VCaP (cell line): ENCODE measurements at regions not wholly inside any gene's neighbourhood (a gene's known extent, or its start where the extent isn't known, plus 50 kb on each side); places are given as distances from the start of the nearest gene placed in this dataset.

ENCODE experiments used
- H3K27ac ChIP-seq: fragments of 450-650 bp; 2 replicates; pipeline ENCODE4 v1.5.1; 2017
- TF ChIP-seq, protein P1 (sequence below): fragments of 450-650 bp; conservative IDR thresholded peaks from 2 replicates; pipeline ENCODE4 v1.5.1; 2017; ENCODE audit warnings: mild to moderate bottlenecking, moderate library complexity

DNA sequence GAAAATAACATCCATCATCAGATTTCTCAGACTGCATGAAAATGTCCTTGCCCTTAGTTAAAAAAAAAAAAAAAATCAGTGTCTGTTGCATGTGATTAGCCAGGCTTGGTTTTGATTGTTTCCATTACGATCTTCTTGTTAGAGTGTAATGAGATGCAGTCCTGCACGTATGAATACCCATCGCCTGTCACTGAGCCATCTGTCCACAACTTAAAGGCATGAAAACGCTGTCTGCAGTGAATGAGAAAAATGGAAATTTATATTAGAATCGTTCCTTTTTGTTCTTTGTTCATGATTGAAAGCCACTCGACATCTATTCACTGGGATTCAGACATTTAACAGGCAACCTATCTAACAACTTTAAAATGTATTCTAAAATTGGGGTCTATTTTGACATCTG is 521.7 kb upstream of the SPHKAP start:
- TF ChIP-seq, protein P1, sequence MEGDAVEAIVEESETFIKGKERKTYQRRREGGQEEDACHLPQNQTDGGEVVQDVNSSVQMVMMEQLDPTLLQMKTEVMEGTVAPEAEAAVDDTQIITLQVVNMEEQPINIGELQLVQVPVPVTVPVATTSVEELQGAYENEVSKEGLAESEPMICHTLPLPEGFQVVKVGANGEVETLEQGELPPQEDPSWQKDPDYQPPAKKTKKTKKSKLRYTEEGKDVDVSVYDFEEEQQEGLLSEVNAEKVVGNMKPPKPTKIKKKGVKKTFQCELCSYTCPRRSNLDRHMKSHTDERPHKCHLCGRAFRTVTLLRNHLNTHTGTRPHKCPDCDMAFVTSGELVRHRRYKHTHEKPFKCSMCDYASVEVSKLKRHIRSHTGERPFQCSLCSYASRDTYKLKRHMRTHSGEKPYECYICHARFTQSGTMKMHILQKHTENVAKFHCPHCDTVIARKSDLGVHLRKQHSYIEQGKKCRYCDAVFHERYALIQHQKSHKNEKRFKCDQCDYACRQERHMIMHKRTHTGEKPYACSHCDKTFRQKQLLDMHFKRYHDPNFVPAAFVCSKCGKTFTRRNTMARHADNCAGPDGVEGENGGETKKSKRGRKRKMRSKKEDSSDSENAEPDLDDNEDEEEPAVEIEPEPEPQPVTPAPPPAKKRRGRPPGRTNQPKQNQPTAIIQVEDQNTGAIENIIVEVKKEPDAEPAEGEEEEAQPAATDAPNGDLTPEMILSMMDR: no peak
- no peak overlapping the region for H3K27ac ChIP-seq

DNA sequence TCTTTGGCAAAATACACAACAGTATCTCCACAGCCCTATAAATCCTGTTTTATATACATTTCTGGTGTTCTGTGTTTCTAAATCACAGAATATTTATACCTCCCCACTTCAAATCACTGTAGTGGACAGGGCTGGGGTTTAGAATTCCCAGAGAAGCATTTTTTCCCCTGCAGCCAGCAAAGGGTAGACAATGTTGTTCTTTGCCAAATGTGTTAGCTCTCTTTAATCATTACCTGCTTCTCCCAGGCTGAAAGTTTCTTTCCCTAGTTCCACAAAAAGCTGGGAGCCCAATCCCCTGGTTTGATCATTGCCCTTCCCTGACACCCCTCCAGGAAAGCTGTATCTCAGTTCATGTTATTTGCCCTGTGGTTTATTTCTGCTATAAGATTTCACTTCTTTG is 520.0 kb upstream of the SPHKAP start:
- TF ChIP-seq, protein P1: no peak
- no peak overlapping the region for H3K27ac ChIP-seq

DNA sequence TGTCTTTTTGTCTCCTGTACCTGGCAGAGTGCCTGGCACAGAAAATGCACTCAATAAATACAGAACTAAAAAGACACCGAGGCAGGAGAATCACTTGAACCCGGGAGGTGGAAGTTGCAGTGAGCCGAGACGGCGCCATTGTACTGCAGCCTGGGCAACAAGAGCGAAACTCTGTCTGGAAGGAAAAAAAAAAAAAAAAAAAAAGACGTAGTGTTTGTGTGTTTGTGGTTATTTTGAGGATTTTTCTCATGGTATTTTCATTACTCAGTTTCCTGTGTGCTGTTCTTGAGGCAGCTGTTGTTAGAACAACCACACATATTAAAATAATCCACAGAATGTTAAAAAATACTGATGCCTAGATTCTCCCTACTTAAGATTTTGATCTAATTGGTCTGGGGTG is 519.2 kb upstream of the SPHKAP start:
- TF ChIP-seq, protein P1: no peak

DNA sequence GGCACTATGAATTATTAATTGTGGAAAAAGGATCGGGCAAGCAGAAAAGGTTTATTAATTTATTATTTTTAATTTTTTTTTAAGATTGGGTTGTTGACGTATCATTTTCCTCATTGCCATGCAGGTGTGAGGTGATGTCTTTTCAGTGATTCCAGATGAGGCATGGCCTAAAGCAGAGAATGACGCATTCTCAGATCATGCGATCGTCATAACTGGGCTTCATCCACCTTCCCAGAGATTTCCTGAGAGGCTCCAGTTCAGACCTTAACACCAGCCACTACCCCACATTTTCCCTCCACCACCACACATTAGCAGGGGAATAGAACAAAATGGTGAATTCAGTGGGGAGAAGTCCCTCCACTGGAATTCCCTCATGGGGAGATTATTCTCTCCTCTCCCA is 518.4 kb upstream of the SPHKAP start:
- TF ChIP-seq, protein P1: no peak
- no peak overlapping the region for H3K27ac ChIP-seq

More for the DNA sequence above, 519.2 kb upstream of the SPHKAP start:
- H3K27ac ChIP-seq: no peak overlapping the region

DNA sequence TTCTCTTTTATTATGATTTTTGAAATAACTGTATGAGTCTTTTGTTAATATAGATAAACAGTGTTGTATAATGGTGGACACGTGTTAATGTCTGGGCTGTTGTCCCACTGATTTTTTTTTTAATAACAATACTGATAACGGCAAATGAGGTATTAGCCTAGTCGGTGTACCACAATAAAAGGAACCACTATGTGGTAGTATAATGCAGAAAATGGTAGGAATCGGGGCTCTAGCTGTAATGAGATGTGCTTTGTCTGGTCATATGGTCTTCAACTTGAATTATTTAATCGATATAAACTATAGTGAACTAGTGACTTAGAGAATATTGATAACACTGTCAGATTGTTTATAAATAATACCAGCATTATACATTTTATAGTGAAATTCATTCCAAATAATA is 517.9 kb upstream of the SPHKAP start:
- TF ChIP-seq, protein P1: no peak

DNA sequence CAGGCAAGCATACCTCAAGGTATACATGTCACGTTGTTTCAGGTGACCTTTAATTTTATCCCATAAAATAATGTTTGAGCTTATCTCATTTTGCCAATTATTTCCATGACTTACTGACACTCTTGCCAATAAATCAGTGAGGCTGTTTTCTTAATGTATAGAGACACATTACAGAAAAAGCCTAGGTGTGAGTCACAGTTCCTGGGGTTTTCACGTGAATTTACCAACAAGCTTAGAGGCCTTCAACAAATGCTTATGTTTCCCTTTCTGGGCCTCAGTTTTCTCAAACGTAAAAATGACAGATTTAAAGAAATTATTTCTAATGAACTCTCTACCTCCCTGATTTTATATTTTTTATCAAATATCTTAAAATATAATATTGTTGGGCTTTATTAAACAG is 517.5 kb upstream of the SPHKAP start:
- TF ChIP-seq, protein P1: no peak
- no peak overlapping the region for H3K27ac ChIP-seq

More for the DNA sequence above, 517.9 kb upstream of the SPHKAP start:
- H3K27ac ChIP-seq: no peak overlapping the region

DNA sequence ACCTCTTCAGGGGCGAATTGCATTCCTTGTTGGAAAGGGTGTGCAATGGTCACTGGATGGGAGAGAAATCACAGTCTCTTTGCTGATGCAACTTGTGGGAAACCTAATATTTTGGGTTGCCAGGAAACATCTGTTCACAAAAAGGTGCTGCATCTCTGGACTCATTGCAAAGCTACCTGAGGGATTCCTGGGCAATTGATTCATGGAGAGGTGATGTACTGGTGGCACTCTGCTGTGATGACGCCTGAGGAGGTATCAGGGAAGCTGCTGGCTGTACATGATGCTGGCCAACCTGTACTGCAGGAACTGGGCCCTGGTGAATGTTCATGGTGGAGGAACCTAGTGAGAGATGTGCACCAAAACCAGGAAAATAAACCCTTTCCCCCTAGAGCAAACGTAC is 516.0 kb upstream of the SPHKAP start:
- no peak overlapping the region for H3K27ac ChIP-seq
- TF ChIP-seq, protein P1: no peak

- TF ChIP-seq, protein P1: no peak
- no peak overlapping the region for H3K27ac ChIP-seq
These were observed 509.2 kb upstream of the SPHKAP start for GRCh38 chr2:228690681-228691080.
